H1 (cell line): ENCODE measurements at regions not wholly inside any gene's neighbourhood (a gene's known extent, or its start where the extent isn't known, plus 50 kb on each side); places are given as distances from the start of the nearest gene placed in this dataset.

Experiments used
- CBX5 ChIP-seq: fragments of 300-800, 300-1000 bp; sonication (generic); IDR thresholded peaks from 2 replicates; pipeline ENCODE4 v1.7.1; 2016; ENCODE audit warnings: antibody characterized with exemption, low read length, low read depth
- CTCF ChIP-seq, 3 experiments: IDR thresholded peaks; 1 replicate in 2 of 3; 2 replicates in 1 of 3; pipeline versions ENCODE4 v1.5.1 to v1.6.1; 2011; ENCODE audit warnings: low read length in 3 of 3, mild to moderate bottlenecking in 3 of 3, inconsistent platforms in 2 of 3, low read depth in 1 of 3, moderate library complexity in 1 of 3; ENCODE audit not compliant: insufficient read depth in 1 of 3; ENCODE audit errors: control extremely low read depth in 1 of 3
- EP300 ChIP-seq, 2 experiments: IDR thresholded peaks; 1 replicate in 1 of 2; 2 replicates in 1 of 2; pipeline ENCODE4 v1.6.1; 2011 to 2012; ENCODE audit warnings: low read depth in 2 of 2, low read length in 2 of 2, mild to moderate bottlenecking in 2 of 2, borderline replicate concordance in 1 of 2, inconsistent platforms in 1 of 2, moderate library complexity in 1 of 2
- GTF2F1 ChIP-seq: IDR thresholded peaks from 2 replicates; pipeline ENCODE4 v1.6.1; 2012; ENCODE audit warnings: low read depth, low read length, improper control_type of control experiment, borderline replicate concordance
- MAX ChIP-seq: IDR thresholded peaks from 2 replicates; pipeline ENCODE4 v1.6.1; 2012; ENCODE audit warnings: inconsistent platforms
- POLR2AphosphoS5 ChIP-seq: IDR thresholded peaks from 2 replicates; pipeline ENCODE4 v1.6.1; 2011; ENCODE audit warnings: low read depth, low read length
- SIRT6 ChIP-seq: IDR thresholded peaks from one replicate; pipeline ENCODE4 v1.7.1; 2012; ENCODE audit warnings: low read length, inconsistent platforms
- SP2 ChIP-seq: IDR thresholded peaks from 2 replicates; pipeline ENCODE4 v1.6.1; 2012; ENCODE audit warnings: mild to moderate bottlenecking, low read length, inconsistent platforms
- TBP ChIP-seq: IDR thresholded peaks from 2 replicates; pipeline ENCODE4 v1.6.1; 2011; ENCODE audit warnings: low read depth, low read length, improper control_type of control experiment

- TF ChIP-seq CTCF (IDR thresholded peaks at IDR 0.05; ENCODE audit: control extremely low read depth in 1 of 3, insufficient read depth in 1 of 3, low read depth in 1 of 3, low read length in 3 of 3): no peak
- no peak for TF ChIP-seq TBP
- TF ChIP-seq CBX5: no peak
- no peak for TF ChIP-seq POLR2AphosphoS5
- TF ChIP-seq SP2: no peak
- TF ChIP-seq EP300 (IDR thresholded peaks at IDR 0.05; ENCODE audit: borderline replicate concordance in 1 of 2, low read depth in 2 of 2, low read length in 2 of 2): no peak
- no peak for TF ChIP-seq GTF2F1
- TF ChIP-seq MAX: no peak
- no peak for TF ChIP-seq SIRT6
Observed at GRCh38 chr1:87878873-87879272, 550.2 kb downstream of the LMO4 start.
